Ramos (cell line): ENCODE measurements at regions not wholly inside any gene's neighbourhood (a gene's known extent, or its start where the extent isn't known, plus 50 kb on each side); places are given as distances from the start of the nearest gene placed in this dataset.

Experiments used
- in situ Hi-C: fragments of 300-500 bp; cut with MboI; formaldehyde crosslinking; loops from one replicate; pipeline ENCODE4 v1.14.3; 2022; ENCODE audit warnings: low sequenced_read_pairs; ENCODE audit not compliant: unreplicated experiment

- in situ Hi-C loops = no loop called here
Measured at GRCh38 chr3:8380904-8381704, 120.5 kb upstream of the LMCD1 start.

- in situ Hi-C loops = no loop called here
Measured at GRCh38 chr3:8385848-8386620, 115.6 kb upstream of the LMCD1 start.

DNA sequence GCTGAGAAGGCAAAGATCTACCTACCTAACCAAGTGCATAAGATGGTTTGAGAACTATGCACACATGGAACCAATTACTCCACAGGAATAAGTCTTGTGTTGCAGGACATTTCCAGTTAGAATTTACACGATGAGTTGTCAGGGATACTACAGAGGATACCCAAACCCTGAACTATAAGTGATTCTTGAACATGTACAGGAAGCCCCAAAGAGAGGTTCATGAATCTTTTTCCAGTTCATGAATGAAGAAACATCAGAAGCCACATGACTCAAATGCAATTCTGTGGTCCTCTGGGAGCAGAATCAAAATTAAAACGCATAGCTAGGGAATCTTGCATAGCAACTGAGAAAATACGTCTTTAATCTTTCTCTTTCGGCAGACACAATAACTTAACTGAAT, 114.1 kb upstream of the LMCD1 start:
- in situ Hi-C loops = no loop called here

DNA sequence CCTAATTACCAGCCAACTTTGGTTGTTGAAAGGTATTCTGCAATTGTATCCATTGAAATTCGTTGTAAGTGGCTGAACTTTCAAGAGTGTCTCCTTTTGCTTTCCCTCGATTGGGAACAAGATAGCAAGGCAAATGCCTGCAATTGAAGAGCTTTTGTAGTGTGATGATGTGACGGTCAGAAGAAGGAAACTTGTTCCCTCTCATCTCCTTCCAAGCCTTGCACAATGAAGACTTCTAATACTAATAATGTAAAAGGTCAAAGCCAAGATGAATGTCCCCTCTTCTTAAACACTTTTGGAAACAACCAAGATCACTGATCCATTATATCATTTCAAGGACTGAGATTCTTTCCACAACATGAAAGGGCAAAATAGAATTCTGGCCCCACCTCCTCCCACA, 101.9 kb upstream of the LMCD1 start:
- in situ Hi-C loops = no loop called here

DNA sequence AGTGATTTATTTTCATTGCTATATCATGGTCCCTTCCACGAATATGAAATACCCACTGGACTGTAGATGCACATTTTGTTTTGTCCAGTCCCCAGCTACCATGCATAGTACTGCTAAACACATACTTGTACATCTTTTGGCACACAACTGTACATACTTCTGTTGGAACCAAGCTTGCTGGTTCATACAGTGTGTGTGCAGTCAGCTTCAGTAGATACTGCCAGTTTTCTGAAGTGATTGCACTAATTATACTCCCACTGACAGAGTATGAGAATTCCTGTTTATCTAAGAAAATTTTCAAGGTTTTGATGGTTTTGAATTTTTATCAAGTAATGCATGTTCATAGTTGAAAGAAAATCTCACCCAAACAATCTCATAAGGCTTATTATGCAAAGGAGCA, 100.7 kb upstream of the LMCD1 start:
- in situ Hi-C loops = no loop called here

GRCh38 chr3:8403996-8404395, 97.6 kb upstream of the LMCD1 start:
- in situ Hi-C loops = no loop called here

DNA sequence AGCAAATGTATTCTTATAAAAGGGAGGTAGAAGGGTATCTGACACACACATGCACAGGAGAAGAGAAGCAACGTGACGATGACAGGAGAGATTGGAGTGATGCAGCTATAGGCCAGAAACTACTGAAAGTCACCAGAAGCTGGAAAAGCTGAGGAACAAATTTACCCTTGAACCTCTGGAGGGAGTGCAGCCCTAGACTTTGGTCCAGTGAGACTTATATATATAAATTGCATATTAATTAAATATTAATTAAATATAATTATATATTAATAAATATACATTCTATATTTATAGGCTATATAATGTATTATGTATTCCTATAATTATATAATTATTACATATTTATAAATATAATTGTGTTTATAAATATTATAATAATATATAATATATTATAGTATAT, 96.5 kb upstream of the LMCD1 start:
- in situ Hi-C loops = no loop called here

DNA sequence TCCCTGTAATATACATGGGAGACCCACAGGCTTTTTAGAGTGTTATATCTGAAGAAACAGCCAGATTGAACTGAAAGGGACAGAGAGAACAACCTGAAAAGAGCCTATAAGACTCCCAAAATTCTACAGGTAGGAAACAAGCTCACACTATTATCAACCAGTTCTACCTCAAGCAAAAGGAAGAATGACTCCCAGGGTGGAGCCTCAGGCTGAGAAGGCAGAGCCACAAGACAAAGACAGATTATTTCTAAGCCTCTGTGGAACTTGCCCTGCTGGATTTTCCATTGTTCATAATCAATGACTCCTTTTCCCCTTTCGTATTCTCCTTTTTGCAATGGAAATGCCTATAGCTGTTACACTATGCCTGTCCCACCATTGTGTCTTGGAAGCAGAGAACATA, 95.1 kb upstream of the LMCD1 start:
- in situ Hi-C loops = no loop called here

GRCh38 chr3:8413337-8413926, 88.2 kb upstream of the LMCD1 start:
- in situ Hi-C loops = no loop called here

DNA sequence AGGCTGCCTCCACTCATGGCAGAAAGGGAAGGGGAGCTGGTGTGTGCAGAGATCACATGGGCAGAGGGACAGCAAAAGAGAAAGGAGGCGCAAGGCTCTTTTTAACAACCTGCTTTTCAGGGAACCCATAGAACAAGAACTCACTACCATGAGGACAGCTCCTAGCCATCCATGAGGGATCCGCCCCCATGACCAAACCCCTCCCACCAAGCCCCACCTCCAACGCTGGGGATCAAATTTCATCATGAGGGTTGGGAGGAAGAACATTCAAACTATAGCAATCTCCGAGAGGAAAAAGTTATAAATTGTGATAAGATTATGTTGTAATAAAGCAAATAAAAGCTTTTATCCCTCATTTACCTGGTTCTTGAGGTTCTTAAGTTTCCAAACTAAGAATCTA, 84.7 kb upstream of the LMCD1 start:
- in situ Hi-C loops = no loop called here

- in situ Hi-C loops = no loop called here
Measured at GRCh38 chr3:8420612-8421011, 81.0 kb upstream of the LMCD1 start.

GRCh38 chr3:8421267-8421666, 80.4 kb upstream of the LMCD1 start:
- in situ Hi-C loops = no loop called here

DNA sequence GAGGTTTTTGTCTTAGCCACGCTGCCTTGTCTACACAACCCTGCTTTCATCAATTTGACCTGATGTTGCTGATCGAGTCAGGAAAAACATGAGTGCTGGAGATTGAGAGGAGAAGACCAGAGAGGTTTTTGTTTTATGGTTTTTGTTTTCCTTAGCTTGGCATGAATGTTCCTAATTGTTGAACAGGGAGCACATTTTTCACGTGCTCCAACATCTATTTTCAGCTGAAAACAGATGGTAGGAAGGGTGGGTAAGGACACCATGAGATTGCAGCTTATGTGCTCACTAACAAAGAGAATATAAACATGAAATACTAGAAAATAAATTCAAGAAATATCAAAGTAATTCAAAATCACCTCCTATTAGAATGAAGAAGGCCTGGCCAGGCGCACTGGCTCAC, 79.9 kb upstream of the LMCD1 start:
- in situ Hi-C loops = no loop called here

GRCh38 chr3:8423307-8423706, 78.3 kb upstream of the LMCD1 start:
- in situ Hi-C loops = no loop called here

- in situ Hi-C loops = no loop called here
Measured at GRCh38 chr3:8424281-8424680, 77.3 kb upstream of the LMCD1 start.

DNA sequence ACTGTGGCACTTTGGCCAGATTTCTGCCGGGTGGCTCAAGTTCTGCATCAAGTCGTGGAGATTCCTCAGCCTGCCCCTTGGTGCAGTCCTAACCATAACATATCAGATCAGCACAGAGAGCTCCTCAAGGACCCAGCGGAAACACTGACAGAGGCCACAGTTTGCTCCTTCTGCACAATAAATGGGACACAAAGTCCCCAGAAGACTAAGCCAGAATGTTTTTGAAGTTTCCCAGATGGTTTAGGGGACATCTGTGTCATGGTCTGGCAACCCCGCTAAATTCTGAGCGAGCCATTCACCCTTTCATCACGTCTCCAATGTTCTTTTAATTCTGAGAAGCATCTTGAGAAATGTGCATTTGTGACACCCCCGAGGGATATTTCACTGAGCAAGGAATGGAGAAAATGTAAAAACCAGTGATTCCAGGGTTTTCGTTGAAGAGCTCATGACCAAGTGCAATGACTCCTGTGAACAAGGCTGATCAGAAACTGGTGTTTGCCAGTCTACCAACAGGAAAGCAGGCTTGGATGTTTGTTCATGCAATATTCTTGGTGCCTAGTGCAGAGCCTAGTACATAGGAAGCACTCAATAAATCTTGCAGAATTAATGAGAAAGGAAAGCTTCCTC, 64.8 kb upstream of the LMCD1 start:
- in situ Hi-C loops = no loop called here

DNA sequence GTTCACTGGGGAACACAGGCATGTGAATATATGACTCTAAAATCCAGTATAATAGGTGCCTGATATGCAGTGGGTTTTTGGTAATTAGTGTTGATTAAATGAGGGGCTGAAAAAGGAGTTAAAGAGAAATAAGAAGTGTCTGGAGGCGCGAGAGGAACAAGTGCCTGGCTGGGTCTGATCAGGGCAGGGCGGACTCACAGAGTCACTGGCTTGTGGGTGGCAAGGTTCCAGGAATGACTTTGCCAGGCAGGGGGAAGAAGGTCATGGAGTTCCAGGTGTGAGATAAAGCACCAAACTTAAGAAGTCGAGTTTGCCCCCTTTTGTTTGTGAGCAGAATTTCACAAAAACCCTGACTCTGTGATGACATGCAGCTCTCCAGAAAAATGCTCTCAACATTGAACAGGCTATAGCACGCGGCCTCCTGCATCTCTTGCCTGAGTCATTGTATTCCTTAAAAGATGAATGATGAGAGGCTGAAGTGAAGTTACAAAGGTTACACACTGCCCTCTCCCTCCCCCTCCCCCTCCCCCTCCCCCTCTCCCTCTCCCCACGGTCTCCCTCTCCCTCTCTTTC, 63.0 kb upstream of the LMCD1 start:
- in situ Hi-C loops = no loop called here

DNA sequence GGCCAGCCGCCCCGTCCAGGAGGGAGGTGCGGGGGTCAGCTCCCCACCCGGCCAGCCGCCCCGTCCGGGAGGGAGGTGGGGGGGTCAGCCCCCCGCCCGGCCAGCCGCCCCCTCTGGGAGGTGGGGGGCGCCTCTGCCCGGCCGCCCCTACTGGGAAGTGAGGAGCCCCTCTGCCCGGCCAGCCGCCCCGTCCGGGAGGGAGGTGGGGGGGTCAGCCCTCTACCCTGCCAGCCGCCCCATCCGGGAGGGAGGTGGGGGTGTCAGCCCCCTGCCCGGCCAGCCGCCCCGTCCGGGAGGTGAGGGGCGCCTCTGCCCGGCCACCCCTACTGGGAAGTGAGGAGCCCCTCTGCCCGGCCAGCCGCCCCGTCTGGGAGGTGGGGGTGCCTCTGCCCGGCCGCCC, 61.5 kb upstream of the LMCD1 start:
- in situ Hi-C loops = loop anchor here (10.0 kb wide), 1 partner anchor 185 kb away; no protein-coding TSS in a partner anchor

- in situ Hi-C loops = loop anchor here (10.0 kb wide), 1 partner anchor 183 kb away; no protein-coding TSS in a partner anchor
Measured at GRCh38 chr3:8441969-8442559, 59.6 kb upstream of the LMCD1 start.
